ENCODE measurements at regions not wholly inside any gene's neighbourhood (a gene's known extent, or its start where the extent isn't known, plus 50 kb on each side); places are given as distances from the start of the nearest gene placed in this dataset.

GRCh38 chr7:9961161-9961922, 1012.3 kb upstream of the PHF14 start:
- DNase-seq (ENCODE audit: low spot score), result no peak

GRCh38 chr7:9962742-9963141, 1010.9 kb upstream of the PHF14 start:
- DNase-seq (ENCODE audit: low spot score), result no peak

- DNase-seq (ENCODE audit: low spot score), result no peak
These were observed 995.3 kb upstream of the PHF14 start for GRCh38 chr7:9978106-9979064.

GRCh38 chr7:9981742-9982349, 991.8 kb upstream of the PHF14 start:
- no peak for DNase-seq (ENCODE audit: low spot score)

DNA sequence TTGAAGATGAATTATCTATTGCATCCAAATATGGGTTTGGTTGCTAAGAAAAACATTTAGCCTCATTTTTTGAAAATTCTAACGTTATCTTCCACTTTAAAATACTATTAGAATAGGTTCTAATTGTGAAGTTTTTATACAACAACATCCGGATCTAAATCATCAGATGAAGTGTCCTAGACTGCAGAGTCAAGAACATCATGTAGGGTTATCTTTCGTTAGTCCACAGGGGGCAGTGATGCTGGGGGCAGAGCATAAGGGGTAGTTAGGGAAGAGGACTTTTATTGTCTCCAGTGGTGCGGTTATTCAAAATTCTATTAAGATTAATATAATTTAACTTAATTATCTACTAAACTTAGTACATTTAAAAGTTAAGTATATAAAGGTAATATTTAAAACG, 990.6 kb upstream of the PHF14 start:
- DNase-seq (ENCODE audit: low spot score), result no peak

GRCh38 chr7:10015687-10016086, 958.0 kb upstream of the PHF14 start:
- DNase-seq (ENCODE audit: low spot score), result no peak

DNA sequence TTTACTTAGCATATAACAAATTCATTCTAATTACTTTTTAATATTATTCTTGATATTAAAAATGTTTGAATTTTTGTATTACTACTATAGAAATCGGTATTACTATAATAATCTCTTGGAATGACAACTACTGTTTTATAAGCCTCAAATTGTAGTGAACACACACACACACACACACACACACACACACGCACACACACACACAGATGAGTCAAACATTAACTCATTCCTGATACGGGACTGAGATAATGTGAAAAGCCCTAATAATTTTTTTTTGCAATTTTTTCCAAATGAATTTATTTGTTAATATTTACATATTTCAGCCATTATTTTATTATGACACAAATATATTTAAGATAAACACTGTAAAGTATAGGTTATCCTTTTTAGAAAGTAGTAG, 951.2 kb upstream of the PHF14 start:
- no peak for DNase-seq (ENCODE audit: low spot score)

- DNase-seq (ENCODE audit: low spot score), result no peak
These were observed 950.7 kb upstream of the PHF14 start for GRCh38 chr7:10022957-10023356.

GRCh38 chr7:10034843-10035556, 938.7 kb upstream of the PHF14 start:
- no peak for DNase-seq (ENCODE audit: low spot score)

GRCh38 chr7:10036693-10037092, 937.0 kb upstream of the PHF14 start:
- DNase-seq (ENCODE audit: low spot score), result no peak

DNA sequence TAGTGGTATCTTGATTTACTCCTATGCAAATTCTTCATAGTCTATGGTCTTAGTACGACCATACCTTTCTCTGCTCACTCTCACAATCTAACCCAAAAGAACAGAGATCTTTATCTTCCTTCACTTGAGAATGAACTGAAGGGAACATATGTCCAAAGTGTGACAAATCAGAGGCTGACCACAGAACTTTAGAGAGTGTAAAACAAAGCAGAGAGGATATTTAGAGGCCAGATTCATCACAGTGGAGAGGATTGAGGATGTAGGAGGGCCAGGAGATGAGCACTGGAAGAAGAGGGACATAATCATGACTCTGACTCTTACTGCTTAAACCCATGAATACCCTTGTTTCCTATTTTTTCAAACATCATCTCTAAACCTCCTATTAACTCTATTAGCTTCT, 935.3 kb upstream of the PHF14 start:
- DNase-seq (ENCODE audit: low spot score), result no peak

GRCh38 chr7:10040674-10041073, 933.0 kb upstream of the PHF14 start:
- no peak for DNase-seq (ENCODE audit: low spot score)

- DNase-seq (ENCODE audit: low spot score), result no peak
These were observed 902.8 kb upstream of the PHF14 start for GRCh38 chr7:10070899-10071298.

DNA sequence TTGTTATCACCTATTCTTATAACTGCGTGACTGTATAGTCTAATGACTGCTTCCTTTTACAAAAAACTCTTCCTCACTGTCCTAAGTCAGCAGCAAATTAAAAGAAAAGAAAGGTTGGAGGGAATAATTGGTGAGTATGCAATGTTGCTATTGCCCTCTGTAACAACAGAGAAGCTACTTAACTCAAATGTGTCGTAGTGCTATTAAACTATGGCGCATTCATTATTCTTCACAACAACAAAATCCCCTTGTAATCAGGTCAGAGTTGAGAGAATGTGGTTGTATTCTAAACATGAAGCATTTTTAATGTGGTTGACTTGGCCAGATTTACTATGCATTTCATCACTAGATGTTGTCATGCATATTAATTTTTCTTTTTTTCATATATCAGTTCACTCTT, 897.8 kb upstream of the PHF14 start:
- no peak for DNase-seq (ENCODE audit: low spot score)

DNA sequence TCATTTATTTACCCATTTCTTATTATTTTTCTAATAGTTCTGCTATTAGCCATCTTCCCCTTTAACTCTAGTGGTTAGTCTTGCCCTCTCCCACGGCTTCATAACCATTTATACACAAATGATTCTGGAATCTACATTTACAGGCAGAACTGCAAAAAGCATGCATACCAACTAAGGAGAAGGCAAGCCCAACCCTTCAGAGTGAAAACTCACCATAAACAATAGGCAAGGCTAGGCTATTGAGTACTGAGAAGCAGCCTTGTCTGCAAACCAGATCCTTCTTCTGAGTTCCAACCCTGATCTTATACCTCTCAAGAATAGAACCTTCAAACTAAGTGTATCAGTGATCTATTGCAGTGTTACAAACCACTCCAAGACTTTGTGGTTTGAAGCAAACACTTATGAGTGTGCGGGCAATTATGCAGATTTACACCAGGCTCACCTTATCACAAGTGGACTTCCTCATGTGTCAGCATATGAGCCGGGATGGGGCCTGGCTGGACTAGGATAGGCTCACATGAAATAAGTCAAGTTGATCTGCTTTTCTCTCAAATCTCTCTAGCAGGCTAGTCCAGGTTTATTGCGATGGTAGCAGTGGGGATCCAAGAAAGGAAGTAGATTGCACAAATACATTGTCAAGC, 896.9 kb upstream of the PHF14 start:
- DNase-seq (ENCODE audit: low spot score), result no peak

- DNase-seq (ENCODE audit: low spot score), result no peak
These were observed 894.1 kb upstream of the PHF14 start for GRCh38 chr7:10079572-10079971.

DNA sequence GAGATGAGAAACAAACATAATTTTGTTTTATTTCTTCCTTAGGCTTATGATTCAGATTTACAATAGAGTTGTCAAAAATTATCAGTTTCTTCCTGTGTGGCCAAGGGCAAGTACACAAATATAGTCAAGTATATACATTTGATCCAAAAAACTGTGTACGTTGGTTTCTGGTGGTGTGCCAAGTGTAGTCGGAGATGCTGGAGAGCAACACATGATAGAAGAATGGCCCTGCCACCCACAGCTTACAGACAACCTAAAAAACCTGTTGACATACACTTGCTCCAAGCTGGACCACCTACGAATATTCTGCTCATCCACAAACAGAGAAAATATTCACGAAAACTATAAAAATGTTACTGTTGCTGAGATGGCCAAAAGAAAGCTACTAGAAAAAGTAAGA, 890.8 kb upstream of the PHF14 start:
- no peak for DNase-seq (ENCODE audit: low spot score)

- DNase-seq (ENCODE audit: low spot score), result no peak
These were observed 889.9 kb upstream of the PHF14 start for GRCh38 chr7:10083766-10084165.

DNA sequence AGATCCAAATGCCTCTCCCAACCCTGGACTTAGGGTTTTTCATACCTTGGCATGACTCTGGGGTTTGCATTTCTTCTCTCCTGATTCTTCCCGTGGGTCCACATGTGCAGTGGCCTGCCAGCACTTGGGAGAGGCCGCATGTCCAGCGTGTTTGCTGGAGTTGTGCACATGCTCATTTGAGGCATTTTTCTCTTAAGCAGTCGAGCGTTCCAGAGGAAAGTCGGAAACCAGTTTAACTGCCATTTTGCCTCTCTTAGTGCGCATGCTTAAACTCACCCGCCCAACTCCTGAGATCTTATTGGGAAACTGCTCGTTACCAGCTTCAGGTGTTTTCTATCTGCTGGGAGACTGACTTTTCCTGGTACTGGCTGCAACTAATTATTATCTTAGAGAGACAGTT, 888.4 kb upstream of the PHF14 start:
- DNase-seq (ENCODE audit: low spot score), result no peak

DNA sequence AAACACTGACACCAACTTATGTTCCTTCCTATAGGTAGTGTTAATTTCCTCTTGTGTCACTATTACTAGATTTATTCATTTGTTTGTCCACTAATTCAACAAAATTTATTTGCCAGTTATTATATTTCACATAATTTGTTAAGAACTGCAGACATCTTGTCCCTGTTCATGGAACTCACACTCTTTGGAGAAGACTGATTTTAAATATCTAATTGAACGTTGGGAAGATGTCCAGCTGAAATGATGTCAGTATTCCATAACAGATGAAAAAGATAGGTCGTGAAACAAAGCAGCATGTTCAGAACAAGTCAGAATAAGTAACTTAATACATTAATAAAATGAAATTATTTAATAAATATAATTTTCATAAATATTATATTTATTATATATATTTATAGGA, 873.1 kb upstream of the PHF14 start:
- no peak for DNase-seq (ENCODE audit: low spot score)

- DNase-seq (ENCODE audit: low spot score), result no peak
These were observed 872.3 kb upstream of the PHF14 start for GRCh38 chr7:10101351-10101750.
